ENCODE measurements at regions not wholly inside any gene's neighbourhood (a gene's known extent, or its start where the extent isn't known, plus 50 kb on each side); places are given as distances from the start of the nearest gene placed in this dataset.

- TF ChIP-seq EZH2phosphoT487 (IDR thresholded peaks at IDR 0.05; ENCODE audit: insufficient read depth, low read depth) = no peak
- no peak for TF ChIP-seq EZH2 (IDR thresholded peaks at IDR 0.05; ENCODE audit: insufficient read depth, poor library complexity, severe bottlenecking)
Observed at GRCh38 chr21:35658242-35658641, 402.1 kb downstream of the SETD4 start.
